HAP-1 (cell line): ENCODE measurements at regions not wholly inside any gene's neighbourhood (a gene's known extent, or its start where the extent isn't known, plus 50 kb on each side); places are given as distances from the start of the nearest gene placed in this dataset.
A peak's percentile ranks its signal among the peaks of the same experiment; 100 is the strongest.

Experiments used
- DNase-seq, 2 experiments: peaks; one replicate each; pipeline ENCODE4 v3.0.0-alpha.2; 2016 to 2020; ENCODE audit warnings: low spot score in 2 of 2
- H3K27me3 ChIP-seq: fragments of 250-450 bp; sonication (Bioruptor Pico); 2 replicates; pipeline ENCODE4 v1.5.1; 2020; ENCODE audit warnings: low read depth, mild to moderate bottlenecking, moderate library complexity
- H3K36me3 ChIP-seq: fragments of 250-450 bp; sonication (Bioruptor Pico); replicated peaks from 2 replicates; pipeline ENCODE4 v1.5.1; 2020; ENCODE audit warnings: mild to moderate bottlenecking
- H3K4me1 ChIP-seq: fragments of 250-450 bp; sonication (Bioruptor Pico); 2 replicates; pipeline ENCODE4 v1.5.1; 2020; ENCODE audit warnings: mild to moderate bottlenecking
- H3K4me3 ChIP-seq: fragments of 250-450 bp; sonication (Bioruptor Pico); 2 replicates; pipeline ENCODE4 v1.5.1; 2020; ENCODE audit warnings: mild to moderate bottlenecking, moderate library complexity
- H3K9me3 ChIP-seq: fragments of 250-450 bp; sonication (Bioruptor Pico); 2 replicates; pipeline ENCODE4 v1.5.1; 2020; ENCODE audit warnings: mild to moderate bottlenecking, moderate library complexity
- in situ Hi-C: fragments of 300-500 bp; cut with MboI; formaldehyde crosslinking; loops from 3 replicates; pipeline ENCODE4 v1.14.3; 2020; ENCODE audit warnings: low sequenced_read_pairs, inconsistent platforms, mixed read lengths

DNA sequence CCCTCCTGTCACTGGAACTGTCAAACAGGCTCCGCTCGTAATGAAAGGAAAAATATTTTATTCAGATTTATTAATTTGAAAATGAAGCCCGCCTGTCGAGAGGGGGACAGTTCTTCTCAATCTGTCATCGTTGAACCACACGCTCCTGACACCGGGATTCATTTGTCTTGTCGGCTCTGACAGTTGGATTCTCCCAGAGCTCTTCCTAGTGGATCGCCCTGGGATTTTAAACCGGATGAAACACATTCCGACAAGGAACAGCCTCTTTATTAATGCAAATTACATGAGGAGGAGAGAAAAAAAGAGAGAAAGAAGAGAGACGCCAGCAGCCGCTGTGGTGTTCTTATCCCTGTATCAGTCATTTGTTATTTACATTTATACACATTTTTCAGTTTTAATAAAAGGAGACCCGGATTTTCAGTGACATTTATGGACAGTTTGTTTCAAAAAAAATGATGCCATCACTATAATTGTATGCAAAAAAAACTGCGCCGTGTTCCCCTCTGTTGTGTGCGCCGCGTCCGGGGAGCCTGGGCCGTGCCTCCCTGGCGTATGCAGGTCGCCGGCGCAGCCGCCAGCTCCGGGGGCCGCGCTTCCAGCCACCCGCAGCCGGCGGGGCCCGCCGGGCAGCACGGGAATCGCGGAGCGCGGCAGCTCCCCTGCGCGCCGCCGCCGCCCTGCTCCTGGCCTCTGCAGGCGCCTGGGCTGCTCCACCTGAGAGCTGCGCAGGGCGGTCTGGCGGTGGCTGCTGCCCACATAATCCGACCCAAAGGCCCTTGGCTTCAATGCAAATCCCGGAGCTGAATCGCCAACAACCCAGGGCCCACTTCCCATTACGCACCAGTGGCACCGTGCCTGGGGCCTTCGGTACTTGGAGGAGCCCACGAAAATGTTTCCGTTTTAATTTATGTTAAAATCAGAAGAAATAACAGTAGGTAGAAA, 237.9 kb upstream of the PBX1 start:
- H3K36me3 ChIP-seq = no peaks in the 10 kb centered on the region
- no peaks in the 10 kb centered on the region for H3K4me1 ChIP-seq
- no peaks in the 10 kb centered on the region for H3K9me3 ChIP-seq
- DNase-seq = peak; percentile 35 to 64
- in situ Hi-C loops = no loop called here
- peak overlapping the region; percentile 11; the same call in 1 of the 2 replicates for H3K4me3 ChIP-seq
- peaks cover 8% of the 10 kb centered on the region for H3K27me3 ChIP-seq

GRCh38 chr1:164325786-164326185, 233.2 kb upstream of the PBX1 start:
- Histone ChIP-seq H3K27me3 (no peaks in the 10 kb centered on the region), H3K9me3 (no peaks in the 10 kb centered on the region), H3K4me3 (no peak overlapping the region), H3K36me3 (no peaks in the 10 kb centered on the region), H3K4me1 (no peaks in the 10 kb centered on the region)
- in situ Hi-C loops = no loop called here
- DNase-seq = no peak

DNA sequence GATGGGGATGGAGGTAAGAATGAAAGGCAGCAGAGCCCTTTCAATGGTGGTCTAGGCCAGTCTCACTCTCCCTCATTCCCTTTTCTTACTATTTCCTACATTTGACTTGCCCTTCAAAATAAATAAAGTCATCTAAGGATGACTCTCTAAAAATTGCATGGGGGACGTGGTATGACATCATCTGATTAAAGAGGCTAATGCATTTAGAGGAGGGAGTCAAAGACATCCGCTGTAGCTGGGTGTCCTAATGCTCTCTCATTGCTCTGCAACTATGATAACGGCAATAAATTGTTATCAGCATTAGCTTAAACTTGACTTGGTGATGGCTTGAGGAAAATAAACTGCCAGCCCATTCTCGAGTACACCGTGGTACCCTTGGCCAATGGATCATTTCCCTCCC, 225.6 kb upstream of the PBX1 start:
- no peak for DNase-seq
- Histone ChIP-seq H3K27me3 (no peaks in the 10 kb centered on the region), H3K4me3 (no peak overlapping the region), H3K9me3 (no peaks in the 10 kb centered on the region), H3K4me1 (no peaks in the 10 kb centered on the region), H3K36me3 (no peaks in the 10 kb centered on the region)
- in situ Hi-C loops = no loop called here

DNA sequence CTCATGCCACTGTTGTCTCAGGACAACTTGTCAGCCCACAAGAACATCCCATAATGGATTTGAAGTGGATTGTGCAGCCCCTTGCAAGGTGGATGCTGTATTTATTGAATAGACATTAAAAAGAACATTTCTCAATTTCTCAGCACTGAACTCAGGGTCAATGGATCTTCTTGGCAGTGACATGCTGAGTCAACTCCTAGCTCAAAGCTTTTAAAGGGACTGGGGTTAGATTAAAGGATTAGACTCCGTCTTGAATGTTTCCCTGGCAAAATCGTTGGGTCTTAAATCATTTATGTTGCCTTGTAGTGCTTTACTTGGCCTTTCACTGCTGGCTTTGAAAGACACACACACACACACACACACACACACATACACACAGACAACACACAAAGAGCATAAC, 221.6 kb upstream of the PBX1 start:
- Histone ChIP-seq H3K27me3 (no peaks in the 10 kb centered on the region), H3K9me3 (no peaks in the 10 kb centered on the region)

GRCh38 chr1:164337885-164338284, 221.1 kb upstream of the PBX1 start:
- Histone ChIP-seq H3K36me3 (no peaks in the 10 kb centered on the region), H3K27me3 (no peaks in the 10 kb centered on the region), H3K4me1 (no peaks in the 10 kb centered on the region), H3K4me3 (no peak overlapping the region), H3K9me3 (no peaks in the 10 kb centered on the region)
- DNase-seq = peak in 1 of 2 experiments; percentile 2
- in situ Hi-C loops = no loop called here

More for the DNA sequence above, 221.6 kb upstream of the PBX1 start:
- in situ Hi-C loops = no loop called here
- no peak overlapping the region for H3K4me3 ChIP-seq
- no peaks in the 10 kb centered on the region for H3K4me1 ChIP-seq
- no peaks in the 10 kb centered on the region for H3K36me3 ChIP-seq
- DNase-seq = no peak

- no peak for DNase-seq
Measured at GRCh38 chr1:164343189-164343588, 215.8 kb upstream of the PBX1 start.

GRCh38 chr1:164347980-164348379, 211.0 kb upstream of the PBX1 start:
- no peaks in the 10 kb centered on the region for H3K9me3 ChIP-seq
- no peak for DNase-seq
- in situ Hi-C loops = no loop called here
- H3K4me1 ChIP-seq = no peaks in the 10 kb centered on the region
- no peaks in the 10 kb centered on the region for H3K36me3 ChIP-seq
- H3K4me3 ChIP-seq = no peak overlapping the region
- H3K27me3 ChIP-seq = no peaks in the 10 kb centered on the region

More at GRCh38 chr1:164343189-164343588, 215.8 kb upstream of the PBX1 start:
- in situ Hi-C loops = no loop called here
- Histone ChIP-seq H3K36me3 (no peaks in the 10 kb centered on the region), H3K4me1 (no peaks in the 10 kb centered on the region), H3K4me3 (no peak overlapping the region), H3K27me3 (no peaks in the 10 kb centered on the region), H3K9me3 (no peaks in the 10 kb centered on the region)

DNA sequence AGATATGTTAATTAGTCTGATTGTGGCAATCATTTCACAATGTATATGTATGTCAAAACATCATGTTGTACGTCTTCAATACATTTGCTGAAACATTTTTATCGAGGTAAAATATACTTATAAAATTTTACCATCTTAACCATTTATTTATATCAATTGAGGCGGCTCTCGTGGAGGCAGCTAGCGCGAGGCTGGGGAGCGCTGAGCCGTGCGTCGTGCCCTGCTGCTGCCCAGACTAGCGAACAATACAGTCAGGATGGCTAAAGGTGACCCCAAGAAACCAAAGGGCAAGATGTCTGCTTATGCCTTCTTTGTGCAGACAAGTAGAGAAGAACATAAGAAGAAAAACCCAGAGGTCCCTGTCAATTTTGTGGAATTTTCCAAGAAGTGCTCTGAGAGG, 202.5 kb upstream of the PBX1 start:
- DNase-seq = no peak
- Histone ChIP-seq H3K27me3 (no peaks in the 10 kb centered on the region), H3K9me3 (no peaks in the 10 kb centered on the region), H3K4me3 (no peak overlapping the region), H3K36me3 (no peaks in the 10 kb centered on the region), H3K4me1 (no peaks in the 10 kb centered on the region)
- in situ Hi-C loops = no loop called here

DNA sequence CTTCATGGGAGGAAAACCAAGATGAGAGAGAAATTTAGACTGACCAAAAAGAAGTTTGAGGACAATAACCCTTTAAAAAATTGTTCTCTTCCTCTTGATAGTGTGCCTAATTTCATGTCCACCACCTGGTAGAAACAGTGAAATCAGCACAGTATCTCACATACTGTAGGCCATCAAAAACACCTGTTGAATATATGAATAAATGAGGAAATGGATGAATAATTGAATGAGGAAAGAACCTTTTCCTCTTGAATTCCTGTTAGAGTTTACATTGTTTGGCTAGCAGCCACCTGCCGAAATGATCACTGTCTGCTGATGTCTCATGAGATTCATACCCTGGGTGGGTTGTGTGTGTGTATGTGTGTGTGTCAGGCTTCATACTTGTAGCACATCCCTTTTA, 198.7 kb upstream of the PBX1 start:
- Histone ChIP-seq H3K36me3 (no peaks in the 10 kb centered on the region), H3K4me1 (no peaks in the 10 kb centered on the region), H3K9me3 (no peaks in the 10 kb centered on the region), H3K27me3 (no peaks in the 10 kb centered on the region; the same call in 1 of the 2 replicates), H3K4me3 (no peak overlapping the region)
- no peak for DNase-seq
- in situ Hi-C loops = no loop called here

DNA sequence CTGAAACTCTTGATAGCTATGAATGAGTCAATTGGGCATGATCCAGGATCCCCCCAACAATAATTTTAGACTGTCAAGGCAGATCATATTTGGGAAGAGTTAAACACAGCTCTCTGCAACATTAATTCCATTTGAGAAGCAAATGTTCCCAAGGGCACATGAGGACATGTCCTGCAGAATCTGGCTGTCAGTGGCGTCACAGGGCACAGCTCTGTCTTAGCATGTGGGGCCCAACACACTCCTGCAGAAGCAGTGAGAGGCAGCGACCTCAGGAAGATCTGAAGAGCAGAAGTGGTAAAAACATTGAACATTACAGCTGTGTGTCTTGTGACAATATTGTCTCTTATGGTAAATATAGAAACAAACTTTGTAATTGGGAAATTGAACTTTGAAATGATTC, 197.1 kb upstream of the PBX1 start:
- no peaks in the 10 kb centered on the region for H3K36me3 ChIP-seq
- H3K9me3 ChIP-seq = no peaks in the 10 kb centered on the region
- in situ Hi-C loops = no loop called here
- H3K4me3 ChIP-seq = no peak overlapping the region
- H3K4me1 ChIP-seq = no peaks in the 10 kb centered on the region
- no peaks in the 10 kb centered on the region; the same call in 1 of the 2 replicates for H3K27me3 ChIP-seq
- no peak for DNase-seq

DNA sequence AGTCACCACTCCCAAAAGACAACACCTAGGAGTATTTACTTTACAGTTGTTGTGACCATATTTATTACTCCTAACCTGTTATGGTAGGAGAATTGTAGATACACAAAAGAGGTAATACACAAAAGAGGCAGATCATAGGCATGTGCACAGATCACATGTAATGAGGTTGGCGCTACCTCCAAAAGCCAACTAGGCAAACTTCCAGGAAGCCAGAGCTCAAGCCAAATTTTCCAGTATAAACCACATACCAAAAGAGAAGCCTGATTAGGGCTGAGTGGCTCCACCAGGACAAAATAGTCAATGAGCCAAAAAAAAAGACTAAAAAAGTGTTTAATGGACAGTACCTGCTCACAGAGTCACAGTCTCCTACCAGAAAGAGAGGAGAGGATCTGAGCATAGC, 195.0 kb upstream of the PBX1 start:
- in situ Hi-C loops = no loop called here
- no peak for DNase-seq
- no peak overlapping the region for H3K4me3 ChIP-seq

GRCh38 chr1:164366014-164366413, 193.0 kb upstream of the PBX1 start:
- in situ Hi-C loops = no loop called here
- no peaks in the 10 kb centered on the region; the same call in 1 of the 2 replicates for H3K27me3 ChIP-seq

More for the DNA sequence above, 195.0 kb upstream of the PBX1 start:
- Histone ChIP-seq H3K36me3 (no peaks in the 10 kb centered on the region), H3K4me1 (no peaks in the 10 kb centered on the region), H3K27me3 (no peaks in the 10 kb centered on the region; the same call in 1 of the 2 replicates), H3K9me3 (no peaks in the 10 kb centered on the region)

GRCh38 chr1:164369698-164370365, 189.2 kb upstream of the PBX1 start:
- Histone ChIP-seq H3K36me3 (no peaks in the 10 kb centered on the region), H3K4me1 (no peaks in the 10 kb centered on the region), H3K9me3 (no peaks in the 10 kb centered on the region), H3K27me3 (no peaks in the 10 kb centered on the region), H3K4me3 (no peak overlapping the region)
- in situ Hi-C loops = no loop called here
- no peak for DNase-seq

More at GRCh38 chr1:164366014-164366413, 193.0 kb upstream of the PBX1 start:
- no peaks in the 10 kb centered on the region for H3K9me3 ChIP-seq
- H3K4me1 ChIP-seq = no peaks in the 10 kb centered on the region
- H3K4me3 ChIP-seq = no peak overlapping the region
- DNase-seq = no peak
- no peaks in the 10 kb centered on the region for H3K36me3 ChIP-seq

GRCh38 chr1:164380893-164381292, 178.1 kb upstream of the PBX1 start:
- Histone ChIP-seq H3K36me3 (no peaks in the 10 kb centered on the region), H3K9me3 (no peaks in the 10 kb centered on the region), H3K4me1 (no peaks in the 10 kb centered on the region), H3K4me3 (no peak overlapping the region), H3K27me3 (no peaks in the 10 kb centered on the region)
- no peak for DNase-seq
- in situ Hi-C loops = no loop called here
